ENCODE measurements at regions not wholly inside any gene's neighbourhood (a gene's known extent, or its start where the extent isn't known, plus 50 kb on each side); places are given as distances from the start of the nearest gene placed in this dataset.
"Not testable (repeated sequence)": the region's sequence is repeated elsewhere in the genome, so short reads cannot be mapped to it uniquely, and the experiment has no call there.

- no peaks in the 10 kb centered on the region for H3K36me3 ChIP-seq (ENCODE audit: control insufficient read depth in 1 of 2, insufficient read depth in 2 of 2, low read length in 2 of 2)
- no peaks in the 10 kb centered on the region for H3K79me2 ChIP-seq (ENCODE audit: control insufficient read depth, insufficient read depth, low read length, poor library complexity)
- H2BK120ac ChIP-seq (ENCODE audit: insufficient read depth, low read length, poor library complexity) = peak overlapping the region; percentile 57
- H4K8ac ChIP-seq (ENCODE audit: low read depth, low read length) = no peak overlapping the region
- H3K4ac ChIP-seq (ENCODE audit: low read depth, low read length) = no peak overlapping the region
- H2AK5ac ChIP-seq (ENCODE audit: low read length) = no peak overlapping the region
- peak overlapping the region; percentile 31 for H4K91ac ChIP-seq (ENCODE audit: low read depth, low read length)
- H3K79me1 ChIP-seq (ENCODE audit: low read length) = no peaks in the 10 kb centered on the region
- H4K12ac ChIP-seq (ENCODE audit: low read depth, low read length) = no peak overlapping the region
- H2AFZ ChIP-seq (ENCODE audit: insufficient read depth, low read length, poor library complexity) = no peak overlapping the region
- peak; percentile 8 to 74 for DNase-seq
- no peak overlapping the region for H3K14ac ChIP-seq (ENCODE audit: low read length)
- H3K27me3 ChIP-seq (ENCODE audit: insufficient read depth, low read length) = no peaks in the 10 kb centered on the region
- H3K18ac ChIP-seq (ENCODE audit: low read length) = no peak overlapping the region
- H3K23ac ChIP-seq (ENCODE audit: low read length) = no peak overlapping the region
- H3K4me2 ChIP-seq (ENCODE audit: low read length) = no peak overlapping the region
- no CpG with 5 or more reads among the region's 2 CpGs for WGBS (ENCODE audit: extremely low coverage, insufficient coverage, insufficient read length)
- no peak overlapping the region for H3K9ac ChIP-seq (ENCODE audit: low read length)
- peak overlapping the region; percentile 69 for H3K27ac ChIP-seq (ENCODE audit: low read depth, low read length)
- H3K9me3 ChIP-seq (ENCODE audit: insufficient read depth, low read depth, low read length) = peaks cover 2% of the 10 kb centered on the region
- H2BK12ac ChIP-seq (ENCODE audit: low read length) = peak overlapping the region; percentile 63
- H3K4me3 ChIP-seq (ENCODE audit: low read depth, low read length) = no peak overlapping the region
- H3K4me1 ChIP-seq (ENCODE audit: control insufficient read depth in 1 of 2, insufficient read depth in 2 of 2, low read length in 2 of 2) = peaks cover 5 to 7% of the 10 kb centered on the region in 2 experiments
- peak overlapping the region; percentile 67 for H2BK5ac ChIP-seq (ENCODE audit: low read depth, low read length, poor library complexity)
These were observed 151.1 kb upstream of the TBX3 start for GRCh38 chr12:114835031-114835430.

DNA sequence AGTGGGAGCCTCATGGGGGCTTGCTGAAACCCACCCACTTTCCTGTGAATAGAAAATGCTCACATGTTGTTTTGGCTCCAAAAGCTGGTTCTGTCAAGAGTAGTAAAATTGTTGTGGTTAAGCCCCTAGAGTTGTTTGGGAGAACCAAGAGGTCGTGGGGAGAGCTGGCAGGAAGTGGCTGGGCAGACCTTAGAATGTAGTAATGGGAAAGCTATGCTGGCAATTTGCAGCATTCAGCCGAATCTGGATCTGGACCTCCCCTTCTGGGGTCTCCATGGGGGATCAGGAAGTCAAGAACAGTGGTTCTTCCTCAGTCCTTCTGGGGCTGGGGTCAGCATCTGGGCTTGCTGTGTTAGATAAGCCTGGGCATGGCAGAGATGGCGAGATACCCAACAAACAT lies 150.6 kb upstream of the TBX3 start:
- peak overlapping the region; percentile 69 for H3K27ac ChIP-seq (ENCODE audit: low read depth, low read length)
- peak overlapping the region; percentile 4 for H2BK12ac ChIP-seq (ENCODE audit: low read length)
- no peak overlapping the region for H3K23ac ChIP-seq (ENCODE audit: low read length)
- no peak overlapping the region for H2AK5ac ChIP-seq (ENCODE audit: low read length)
- no CpG with 5 or more reads among the region's 3 CpGs for WGBS (ENCODE audit: extremely low coverage, insufficient coverage, insufficient read length)
- no peak overlapping the region for H3K4me3 ChIP-seq (ENCODE audit: low read depth, low read length)
- H2BK5ac ChIP-seq (ENCODE audit: low read depth, low read length, poor library complexity) = peak overlapping the region; percentile 67
- H4K12ac ChIP-seq (ENCODE audit: low read depth, low read length) = no peak overlapping the region
- no peaks in the 10 kb centered on the region for H3K27me3 ChIP-seq (ENCODE audit: insufficient read depth, low read length)
- H3K36me3 ChIP-seq (ENCODE audit: control insufficient read depth in 1 of 2, insufficient read depth in 2 of 2, low read length in 2 of 2) = no peaks in the 10 kb centered on the region
- no peak overlapping the region for H4K8ac ChIP-seq (ENCODE audit: low read depth, low read length)
- H3K9ac ChIP-seq (ENCODE audit: low read length) = no peak overlapping the region
- peaks cover 5 to 7% of the 10 kb centered on the region in 2 experiments for H3K4me1 ChIP-seq (ENCODE audit: control insufficient read depth in 1 of 2, insufficient read depth in 2 of 2, low read length in 2 of 2)
- peak overlapping the region; percentile 31 for H4K91ac ChIP-seq (ENCODE audit: low read depth, low read length)
- H3K14ac ChIP-seq (ENCODE audit: low read length) = no peak overlapping the region
- peaks cover 2% of the 10 kb centered on the region for H3K9me3 ChIP-seq (ENCODE audit: insufficient read depth, low read depth, low read length)
- no peaks in the 10 kb centered on the region for H3K79me1 ChIP-seq (ENCODE audit: low read length)
- H2BK120ac ChIP-seq (ENCODE audit: insufficient read depth, low read length, poor library complexity) = peak overlapping the region; percentile 57
- no peak overlapping the region for H3K18ac ChIP-seq (ENCODE audit: low read length)
- no peak overlapping the region for H2AFZ ChIP-seq (ENCODE audit: insufficient read depth, low read length, poor library complexity)
- H3K79me2 ChIP-seq (ENCODE audit: control insufficient read depth, insufficient read depth, low read length, poor library complexity) = no peaks in the 10 kb centered on the region
- peak in 1 of 2 donors; percentile 11 for DNase-seq
- H3K4ac ChIP-seq (ENCODE audit: low read depth, low read length) = no peak overlapping the region
- peak overlapping the region; percentile 12 for H3K4me2 ChIP-seq (ENCODE audit: low read length)

DNA sequence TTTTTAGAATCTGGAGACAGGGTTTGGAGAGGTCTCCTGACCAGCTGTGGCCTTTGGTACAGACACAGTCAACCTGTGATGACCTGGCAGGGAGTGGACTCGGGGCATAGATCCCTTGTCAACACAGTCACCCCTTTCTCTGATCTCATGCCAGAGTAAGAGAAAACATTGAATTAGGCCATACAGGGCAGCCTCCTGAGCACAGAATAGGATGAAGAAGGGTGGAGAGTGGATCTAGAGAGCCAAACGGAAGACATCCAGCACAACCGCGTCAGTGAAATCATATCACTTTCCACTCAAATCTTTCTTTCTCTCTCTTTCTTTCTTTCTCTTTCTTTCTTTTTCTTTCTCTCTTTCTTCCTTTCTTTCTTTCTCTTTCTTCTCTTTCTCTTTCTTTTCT lies 145.9 kb upstream of the TBX3 start:
- H2AFZ ChIP-seq (ENCODE audit: insufficient read depth, low read length, poor library complexity) = no peak overlapping the region
- no peaks in the 10 kb centered on the region for H3K9me3 ChIP-seq (ENCODE audit: insufficient read depth, low read depth, low read length)
- peaks cover 5 to 6% of the 10 kb centered on the region in 2 experiments for H3K4me1 ChIP-seq (ENCODE audit: control insufficient read depth in 1 of 2, insufficient read depth in 2 of 2, low read length in 2 of 2)
- H4K12ac ChIP-seq (ENCODE audit: low read depth, low read length) = no peak overlapping the region
- no CpG with 5 or more reads among the region's 4 CpGs for WGBS (ENCODE audit: extremely low coverage, insufficient coverage, insufficient read length)
- no peak overlapping the region for H3K4me2 ChIP-seq (ENCODE audit: low read length)
- H3K18ac ChIP-seq (ENCODE audit: low read length) = no peak overlapping the region
- H3K4ac ChIP-seq (ENCODE audit: low read depth, low read length) = no peak overlapping the region
- no peak overlapping the region for H3K23ac ChIP-seq (ENCODE audit: low read length)
- H2BK120ac ChIP-seq (ENCODE audit: insufficient read depth, low read length, poor library complexity) = no peak overlapping the region
- no peak overlapping the region for H2BK12ac ChIP-seq (ENCODE audit: low read length)
- H2BK5ac ChIP-seq (ENCODE audit: low read depth, low read length, poor library complexity) = no peak overlapping the region
- H3K27me3 ChIP-seq (ENCODE audit: insufficient read depth, low read length) = no peaks in the 10 kb centered on the region
- H3K4me3 ChIP-seq (ENCODE audit: low read depth, low read length) = no peak overlapping the region
- H3K9ac ChIP-seq (ENCODE audit: low read length) = no peak overlapping the region
- no peaks in the 10 kb centered on the region for H3K36me3 ChIP-seq (ENCODE audit: control insufficient read depth in 1 of 2, insufficient read depth in 2 of 2, low read length in 2 of 2)
- H3K79me1 ChIP-seq (ENCODE audit: low read length) = no peaks in the 10 kb centered on the region
- DNase-seq = no peak
- no peak overlapping the region for H4K8ac ChIP-seq (ENCODE audit: low read depth, low read length)
- no peak overlapping the region for H2AK5ac ChIP-seq (ENCODE audit: low read length)
- no peaks in the 10 kb centered on the region for H3K79me2 ChIP-seq (ENCODE audit: control insufficient read depth, insufficient read depth, low read length, poor library complexity)
- H3K14ac ChIP-seq (ENCODE audit: low read length) = no peak overlapping the region
- no peak overlapping the region for H3K27ac ChIP-seq (ENCODE audit: low read depth, low read length)
- H4K91ac ChIP-seq (ENCODE audit: low read depth, low read length) = no peak overlapping the region

- H4K12ac ChIP-seq (ENCODE audit: low read depth, low read length); H2BK12ac ChIP-seq (ENCODE audit: low read length); H3K79me1 ChIP-seq (ENCODE audit: low read length): not testable (repeated sequence)
These were observed 145.3 kb upstream of the TBX3 start for GRCh38 chr12:114829244-114829643.

More at GRCh38 chr12:114829244-114829643, 145.3 kb upstream of the TBX3 start:
- not testable (repeated sequence) for H3K27ac ChIP-seq (ENCODE audit: low read depth, low read length); H2BK120ac ChIP-seq (ENCODE audit: insufficient read depth, low read length, poor library complexity); H3K18ac ChIP-seq (ENCODE audit: low read length); H2BK5ac ChIP-seq (ENCODE audit: low read depth, low read length, poor library complexity); H2AK5ac ChIP-seq (ENCODE audit: low read length); H4K91ac ChIP-seq (ENCODE audit: low read depth, low read length); H3K27me3 ChIP-seq (ENCODE audit: insufficient read depth, low read length); H3K9me3 ChIP-seq (ENCODE audit: insufficient read depth, low read depth, low read length); DNase-seq; H3K79me2 ChIP-seq (ENCODE audit: control insufficient read depth, insufficient read depth, low read length, poor library complexity); H3K4me3 ChIP-seq (ENCODE audit: low read depth, low read length); H3K4me1 ChIP-seq (ENCODE audit: control insufficient read depth in 1 of 2, insufficient read depth in 2 of 2, low read length in 2 of 2); H3K14ac ChIP-seq (ENCODE audit: low read length); H3K23ac ChIP-seq (ENCODE audit: low read length); H3K9ac ChIP-seq (ENCODE audit: low read length); H3K4ac ChIP-seq (ENCODE audit: low read depth, low read length); H3K4me2 ChIP-seq (ENCODE audit: low read length); H4K8ac ChIP-seq (ENCODE audit: low read depth, low read length); H3K36me3 ChIP-seq (ENCODE audit: control insufficient read depth in 1 of 2, insufficient read depth in 2 of 2, low read length in 2 of 2); H2AFZ ChIP-seq (ENCODE audit: insufficient read depth, low read length, poor library complexity)

Data from trophoblast cell (in vitro differentiated cells and primary cell).